Endothelial cell (in vitro differentiated cells): ENCODE measurements at regions not wholly inside any gene's neighbourhood (a gene's known extent, or its start where the extent isn't known, plus 50 kb on each side); places are given as distances from the start of the nearest gene placed in this dataset.

Experiments used
- DNase-seq: peaks from one replicate; pipeline ENCODE4 v3.0.0; 2021; ENCODE audit warnings: low spot score
- H3K27ac Mint-ChIP-seq: one replicate; pipeline ENCODE4 v1.8.0; 2021; ENCODE audit warnings: mixed read lengths, inconsistent platforms; ENCODE audit not compliant: unreplicated experiment
- H3K27me3 Mint-ChIP-seq: one replicate; pipeline ENCODE4 v1.8.0; 2021; ENCODE audit warnings: mild to moderate bottlenecking, moderate library complexity, mixed read lengths, inconsistent platforms; ENCODE audit not compliant: unreplicated experiment
- H3K36me3 Mint-ChIP-seq: one replicate; pipeline ENCODE4 v1.8.0; 2021; ENCODE audit warnings: mild to moderate bottlenecking, low read depth, mixed read lengths, inconsistent platforms; ENCODE audit not compliant: unreplicated experiment
- H3K4me1 Mint-ChIP-seq: one replicate; pipeline ENCODE4 v1.8.0; 2021; ENCODE audit warnings: mild to moderate bottlenecking, mixed read lengths, inconsistent platforms; ENCODE audit not compliant: unreplicated experiment
- H3K4me3 Mint-ChIP-seq: one replicate; pipeline ENCODE4 v1.8.0; 2021; ENCODE audit warnings: mild to moderate bottlenecking, mixed read lengths, inconsistent platforms; ENCODE audit not compliant: unreplicated experiment
- H3K9me3 Mint-ChIP-seq: one replicate; pipeline ENCODE4 v1.8.0; 2021; ENCODE audit warnings: mixed read lengths, inconsistent platforms; ENCODE audit not compliant: unreplicated experiment
- CTCF ChIP-seq: fragments of 200-600 bp; sonication (generic); IDR thresholded peaks from one replicate; pipeline ENCODE4 v1.5.0; 2021; ENCODE audit warnings: antibody characterized with exemption; ENCODE audit not compliant: unreplicated experiment

- H3K4me3 Mint-ChIP-seq: no peak overlapping the region
- no peaks in the 10 kb centered on the region for H3K36me3 Mint-ChIP-seq
- no peak for TF ChIP-seq CTCF
- no peak overlapping the region for H3K27ac Mint-ChIP-seq
- no peaks in the 10 kb centered on the region for H3K27me3 Mint-ChIP-seq
- H3K9me3 Mint-ChIP-seq: no peaks in the 10 kb centered on the region
- DNase-seq: no peak
- H3K4me1 Mint-ChIP-seq: no peaks in the 10 kb centered on the region
These were observed 1198.9 kb upstream of the PCDH7 start for GRCh38 chr4:29521281-29521680.

GRCh38 chr4:29536745-29537144 is 1183.4 kb upstream of the PCDH7 start:
- TF ChIP-seq CTCF: no peak
- H3K27me3 Mint-ChIP-seq: no peaks in the 10 kb centered on the region
- no peaks in the 10 kb centered on the region for H3K36me3 Mint-ChIP-seq
- H3K4me1 Mint-ChIP-seq: no peaks in the 10 kb centered on the region
- no peaks in the 10 kb centered on the region for H3K9me3 Mint-ChIP-seq
- H3K4me3 Mint-ChIP-seq: no peak overlapping the region
- no peak for DNase-seq
- no peak overlapping the region for H3K27ac Mint-ChIP-seq

- no peaks in the 10 kb centered on the region for H3K27me3 Mint-ChIP-seq
- DNase-seq: no peak
- TF ChIP-seq CTCF: no peak
- H3K27ac Mint-ChIP-seq: no peak overlapping the region
- no peak overlapping the region for H3K4me3 Mint-ChIP-seq
- H3K4me1 Mint-ChIP-seq: no peaks in the 10 kb centered on the region
- no peaks in the 10 kb centered on the region for H3K9me3 Mint-ChIP-seq
- no peaks in the 10 kb centered on the region for H3K36me3 Mint-ChIP-seq
These were observed 1181.1 kb upstream of the PCDH7 start for GRCh38 chr4:29538889-29539646.

- H3K9me3 Mint-ChIP-seq: no peaks in the 10 kb centered on the region
- no peak overlapping the region for H3K27ac Mint-ChIP-seq
- DNase-seq: no peak
- H3K27me3 Mint-ChIP-seq: no peaks in the 10 kb centered on the region
- H3K4me1 Mint-ChIP-seq: no peaks in the 10 kb centered on the region
- H3K36me3 Mint-ChIP-seq: no peaks in the 10 kb centered on the region
- no peak for TF ChIP-seq CTCF
- H3K4me3 Mint-ChIP-seq: no peak overlapping the region
These were observed 1179.6 kb upstream of the PCDH7 start for GRCh38 chr4:29540439-29541102.

- H3K9me3 Mint-ChIP-seq: no peaks in the 10 kb centered on the region
- H3K4me3 Mint-ChIP-seq: no peak overlapping the region
- no peak for TF ChIP-seq CTCF
- no peaks in the 10 kb centered on the region for H3K27me3 Mint-ChIP-seq
- DNase-seq: no peak
- no peaks in the 10 kb centered on the region for H3K4me1 Mint-ChIP-seq
- H3K27ac Mint-ChIP-seq: no peak overlapping the region
- no peaks in the 10 kb centered on the region for H3K36me3 Mint-ChIP-seq
These were observed 1178.4 kb upstream of the PCDH7 start for GRCh38 chr4:29541757-29542156.
